HCT116 (cell line): ENCODE measurements at regions not wholly inside any gene's neighbourhood (a gene's known extent, or its start where the extent isn't known, plus 50 kb on each side); places are given as distances from the start of the nearest gene placed in this dataset.

Source experiments
- ATAC-seq: fragments of 200-7000 bp; cut with Tn5 transposase; 2 replicates; pipeline ENCODE4 v1.9.1; 2020; ENCODE audit warnings: mild to moderate bottlenecking, moderate library complexity
- BruUV-seq: library from RNA; stranded (reverse); fragments of 400-500 nt; replicated peaks from 2 replicates; lab custom pipeline; 2021; lab: Mats Ljungman, UMichigan
- CTCF ChIA-PET: fragments of 300-600 bp; sonication (Branson Sonifier 250); formaldehyde crosslinking; loops from one replicate; lab custom pipeline; 2021; ENCODE audit warnings: antibody characterized with exemption; lab: Charles Lee
- POLR2A ChIA-PET: fragments of 300-600, 350-600 bp; sonication (Branson Sonifier 250); formaldehyde crosslinking; loops from one replicate; lab custom pipeline; 2021; ENCODE audit warnings: antibody characterized with exemption; lab: Charles Lee
- RAD21 ChIA-PET, 2 experiments: fragments of 300-600 bp; sonication (Branson Sonifier 250); formaldehyde crosslinking; loops; one replicate each; lab custom pipeline; 2023; ENCODE audit warnings: low total read pairs in 2 of 2; ENCODE audit not compliant: uncharacterized antibody in 2 of 2, unreplicated experiment in 2 of 2, low non-redundant PET in 1 of 2; lab: Charles Lee
- DNase-seq: peaks from one replicate; pipeline ENCODE4 v3.0.0-alpha.2; 2010; ENCODE audit warnings: low read depth, low spot score
- H2AFZ ChIP-seq: fragments of 200-600 bp; shearing (Covaris generic), sonication (generic); 2 replicates; pipeline ENCODE4 v1.6.1; 2017; ENCODE audit warnings: low read depth, mixed run types, mixed read lengths, antibody characterized with exemption, low read length; ENCODE audit not compliant: poor library complexity, severe bottlenecking
- H3K27ac ChIP-seq: 2 replicates; pipeline ENCODE4 v1.5.1; 2012; ENCODE audit warnings: low read depth, low read length
- H3K27me3 ChIP-seq: fragments of 200-600 bp; sonication (generic); 2 replicates; pipeline ENCODE4 v1.6.1; 2016; ENCODE audit warnings: mixed run types, low read length, mixed read lengths; ENCODE audit not compliant: insufficient read depth
- H3K36me3 ChIP-seq, 2 experiments: fragments of 200-500 bp in 1 of 2; fragments of 200-600 bp in 1 of 2; sonication (Bioruptor generic) in 1 of 2; sonication (generic) in 1 of 2; 2 replicates each; pipeline versions ENCODE4 v1.5.1 to v1.6.1; 2014 to 2016; ENCODE audit warnings: low read length in 2 of 2, inconsistent platforms in 1 of 2, mixed read lengths in 1 of 2, mixed run types in 1 of 2; ENCODE audit not compliant: insufficient read depth in 2 of 2, control insufficient read depth in 1 of 2
- H3K4me1 ChIP-seq, 2 experiments: fragments of 200-600 bp in 1 of 2; sonication (generic) in 1 of 2; 2 replicates each; pipeline versions ENCODE4 v1.5.1 to v1.6.1; 2012 to 2017; ENCODE audit warnings: low read length in 2 of 2, inconsistent platforms in 1 of 2, mild to moderate bottlenecking in 1 of 2, mixed read lengths in 1 of 2, mixed run types in 1 of 2, moderate library complexity in 1 of 2; ENCODE audit not compliant: insufficient read depth in 2 of 2, control insufficient read depth in 1 of 2
- H3K4me2 ChIP-seq: fragments of 200-600 bp; sonication (generic); 2 replicates; pipeline ENCODE4 v1.6.1; 2017; ENCODE audit warnings: mixed run types, low read length, mixed read lengths
- H3K4me3 ChIP-seq, 2 experiments: fragments of 200-600 bp in 1 of 2; sonication (generic) in 1 of 2; replicated peaks in 1 of 2; 2 replicates each; pipeline ENCODE4 v1.5.1; 2011 to 2016; ENCODE audit warnings: low read length in 2 of 2, control low read depth in 1 of 2, low read depth in 1 of 2, mild to moderate bottlenecking in 1 of 2, mixed read lengths in 1 of 2, mixed run types in 1 of 2
- H3K79me2 ChIP-seq: fragments of 200-600 bp; sonication (generic); 2 replicates; pipeline ENCODE4 v1.6.1; 2017; ENCODE audit warnings: mild to moderate bottlenecking, mixed run types, low read length, moderate library complexity, mixed read lengths; ENCODE audit not compliant: insufficient read depth
- H3K9ac ChIP-seq: fragments of 200-600 bp; sonication (generic); 2 replicates; pipeline ENCODE4 v1.6.1; 2016; ENCODE audit warnings: low read length, mixed read lengths
- H3K9me2 ChIP-seq: fragments of 200-600 bp; sonication (generic), shearing (Covaris generic); 2 replicates; pipeline ENCODE4 v1.6.1; 2017; ENCODE audit warnings: mixed run types, mild to moderate bottlenecking, moderate library complexity; ENCODE audit not compliant: insufficient read depth
- H3K9me3 ChIP-seq, 2 experiments: fragments of 200-500 bp in 1 of 2; fragments of 200-600 bp in 1 of 2; sonication (Bioruptor generic) in 1 of 2; sonication (generic) in 1 of 2; 2 replicates each; pipeline ENCODE4 v1.6.1; 2014 to 2017; ENCODE audit warnings: low read length in 2 of 2, mixed read lengths in 2 of 2, inconsistent platforms in 1 of 2, low read depth in 1 of 2, mild to moderate bottlenecking in 1 of 2, mixed run types in 1 of 2, moderate library complexity in 1 of 2; ENCODE audit not compliant: control insufficient read depth in 1 of 2, insufficient read depth in 1 of 2
- H4K20me1 ChIP-seq: fragments of 200-600 bp; sonication (generic), shearing (Covaris generic); 2 replicates; pipeline ENCODE4 v1.6.1; 2017; ENCODE audit warnings: mixed run types, mild to moderate bottlenecking, moderate library complexity; ENCODE audit not compliant: insufficient read depth
- ELF1 ChIP-seq: IDR thresholded peaks from 2 replicates; pipeline ENCODE4 v1.6.1; 2012; ENCODE audit warnings: low read depth, borderline replicate concordance
- SP1 ChIP-seq: IDR thresholded peaks from 2 replicates; pipeline ENCODE4 v1.6.1; 2012; ENCODE audit warnings: low read depth
- SRF ChIP-seq: IDR thresholded peaks from 2 replicates; pipeline ENCODE4 v1.6.1; 2012; ENCODE audit warnings: low read depth
- ZNF274 ChIP-seq: fragments of 200-500 bp; sonication (Bioruptor generic); IDR thresholded peaks from 2 replicates; pipeline ENCODE4 v1.6.1; 2014; ENCODE audit warnings: mild to moderate bottlenecking, low read depth, low read length, inconsistent platforms
- intact Hi-C: fragments of 100-400 bp; cut with micrococcal nuclease; formaldehyde crosslinking; loops from 2 replicates; pipeline ENCODE4 v1.10.0; 2022
- TF ChIP-seq, protein P1 (sequence below): IDR thresholded peaks from 2 replicates; pipeline ENCODE4 v1.6.1; 2012; ENCODE audit warnings: low read depth

DNA sequence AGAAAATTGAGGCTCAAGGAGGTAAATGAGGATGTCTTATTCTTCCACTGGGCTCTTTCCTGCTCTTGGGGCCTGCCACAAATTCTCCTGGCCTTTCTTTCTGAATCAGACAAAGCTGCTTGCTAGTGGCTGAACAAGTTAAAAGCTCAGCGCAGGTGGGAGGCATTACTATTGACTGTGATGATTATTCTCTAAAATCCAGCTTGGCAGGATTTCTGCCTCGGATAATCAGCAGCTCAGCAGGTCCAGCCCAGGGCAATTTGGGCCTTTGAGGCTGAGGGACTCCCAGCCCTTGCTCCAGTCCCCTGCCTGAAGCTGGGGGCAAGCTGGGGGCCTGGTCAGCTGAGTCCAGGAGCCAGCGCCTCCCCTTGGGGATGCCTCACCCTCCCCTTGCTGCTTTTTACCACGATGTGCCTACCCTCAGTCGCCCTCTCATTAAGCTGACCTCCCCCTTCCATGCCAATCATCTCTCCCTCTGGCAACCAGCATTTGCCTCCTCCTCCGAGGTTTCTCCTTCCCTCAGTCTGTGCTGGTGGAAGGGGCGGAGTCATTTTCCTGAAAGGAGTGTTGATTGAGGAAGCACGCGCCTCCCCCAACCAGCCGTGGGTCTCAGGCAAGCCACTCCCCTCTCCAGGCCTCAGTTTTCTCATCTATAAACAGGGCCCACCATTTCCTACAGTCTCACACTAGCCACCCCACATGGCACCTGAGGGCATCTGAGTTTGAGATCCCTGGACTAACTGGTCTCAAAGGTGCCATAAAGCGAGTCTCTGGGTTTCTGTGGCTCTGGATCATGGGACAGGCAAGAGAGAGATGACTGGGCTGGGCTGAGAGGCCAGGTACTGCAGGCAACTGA is 60.6 kb upstream of the PRDM11 start:
- peaks cover 6% of the 10 kb centered on the region; the same call in 1 of the 2 replicates for H3K27me3 ChIP-seq
- H3K79me2 ChIP-seq, result no peaks in the 10 kb centered on the region
- TF ChIP-seq SP1, result no peak
- no peak for TF ChIP-seq ELF1
- no peak for TF ChIP-seq SRF
- no TSS peak for BruUV-seq
- H4K20me1 ChIP-seq, result no peaks in the 10 kb centered on the region
- no peaks in the 10 kb centered on the region for H3K9me2 ChIP-seq
- DNase-seq (no peak), ATAC-seq (no peak)
- no peak overlapping the region for H3K27ac ChIP-seq
- H3K36me3 ChIP-seq, result no peaks in the 10 kb centered on the region
- no peak overlapping the region for H3K9ac ChIP-seq
- ChIA-PET POLR2A (no interaction called here), RAD21 (interaction anchor here in 1 of 2 experiments (0.7 kb wide), 1 partner anchor 1340 kb away, joined by 5 read pairs; no protein-coding TSS in a partner anchor), CTCF (no interaction called here)
- intact Hi-C loops, result no loop called here
- H3K4me2 ChIP-seq, result no peak overlapping the region
- H3K4me1 ChIP-seq, result no peaks in the 10 kb centered on the region
- H3K9me3 ChIP-seq, result no peaks in the 10 kb centered on the region
- no peak overlapping the region for H2AFZ ChIP-seq
- no peak overlapping the region for H3K4me3 ChIP-seq

- Histone ChIP-seq H3K79me2 (no peaks in the 10 kb centered on the region), H3K27me3 (peaks cover 10% of the 10 kb centered on the region; the same call in 1 of the 2 replicates), H4K20me1 (no peaks in the 10 kb centered on the region), H2AFZ (no peak overlapping the region), H3K9me3 (no peaks in the 10 kb centered on the region), H3K4me2 (no peak overlapping the region), H3K4me1 (no peaks in the 10 kb centered on the region), H3K9ac (no peak overlapping the region), H3K27ac (no peak overlapping the region), H3K4me3 (no peak overlapping the region), H3K36me3 (no peaks in the 10 kb centered on the region), H3K9me2 (no peaks in the 10 kb centered on the region)
- ChIA-PET RAD21 (no interaction called here), CTCF (no interaction called here), POLR2A (no interaction called here)
- DNase-seq, result no peak
- no peak for ATAC-seq
- no TSS peak for BruUV-seq
- intact Hi-C loops, result no loop called here
- TF ChIP-seq ZNF274, result no peak
- TF ChIP-seq, protein P1, sequence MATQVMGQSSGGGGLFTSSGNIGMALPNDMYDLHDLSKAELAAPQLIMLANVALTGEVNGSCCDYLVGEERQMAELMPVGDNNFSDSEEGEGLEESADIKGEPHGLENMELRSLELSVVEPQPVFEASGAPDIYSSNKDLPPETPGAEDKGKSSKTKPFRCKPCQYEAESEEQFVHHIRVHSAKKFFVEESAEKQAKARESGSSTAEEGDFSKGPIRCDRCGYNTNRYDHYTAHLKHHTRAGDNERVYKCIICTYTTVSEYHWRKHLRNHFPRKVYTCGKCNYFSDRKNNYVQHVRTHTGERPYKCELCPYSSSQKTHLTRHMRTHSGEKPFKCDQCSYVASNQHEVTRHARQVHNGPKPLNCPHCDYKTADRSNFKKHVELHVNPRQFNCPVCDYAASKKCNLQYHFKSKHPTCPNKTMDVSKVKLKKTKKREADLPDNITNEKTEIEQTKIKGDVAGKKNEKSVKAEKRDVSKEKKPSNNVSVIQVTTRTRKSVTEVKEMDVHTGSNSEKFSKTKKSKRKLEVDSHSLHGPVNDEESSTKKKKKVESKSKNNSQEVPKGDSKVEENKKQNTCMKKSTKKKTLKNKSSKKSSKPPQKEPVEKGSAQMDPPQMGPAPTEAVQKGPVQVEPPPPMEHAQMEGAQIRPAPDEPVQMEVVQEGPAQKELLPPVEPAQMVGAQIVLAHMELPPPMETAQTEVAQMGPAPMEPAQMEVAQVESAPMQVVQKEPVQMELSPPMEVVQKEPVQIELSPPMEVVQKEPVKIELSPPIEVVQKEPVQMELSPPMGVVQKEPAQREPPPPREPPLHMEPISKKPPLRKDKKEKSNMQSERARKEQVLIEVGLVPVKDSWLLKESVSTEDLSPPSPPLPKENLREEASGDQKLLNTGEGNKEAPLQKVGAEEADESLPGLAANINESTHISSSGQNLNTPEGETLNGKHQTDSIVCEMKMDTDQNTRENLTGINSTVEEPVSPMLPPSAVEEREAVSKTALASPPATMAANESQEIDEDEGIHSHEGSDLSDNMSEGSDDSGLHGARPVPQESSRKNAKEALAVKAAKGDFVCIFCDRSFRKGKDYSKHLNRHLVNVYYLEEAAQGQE, result peak; percentile 20; the same call in 1 of the 2 replicates
Measured at GRCh38 chr11:45086526-45086925, 59.9 kb upstream of the PRDM11 start.
